ENCODE measurements at regions not wholly inside any gene's neighbourhood (a gene's known extent, or its start where the extent isn't known, plus 50 kb on each side); places are given as distances from the start of the nearest gene placed in this dataset.

DNA sequence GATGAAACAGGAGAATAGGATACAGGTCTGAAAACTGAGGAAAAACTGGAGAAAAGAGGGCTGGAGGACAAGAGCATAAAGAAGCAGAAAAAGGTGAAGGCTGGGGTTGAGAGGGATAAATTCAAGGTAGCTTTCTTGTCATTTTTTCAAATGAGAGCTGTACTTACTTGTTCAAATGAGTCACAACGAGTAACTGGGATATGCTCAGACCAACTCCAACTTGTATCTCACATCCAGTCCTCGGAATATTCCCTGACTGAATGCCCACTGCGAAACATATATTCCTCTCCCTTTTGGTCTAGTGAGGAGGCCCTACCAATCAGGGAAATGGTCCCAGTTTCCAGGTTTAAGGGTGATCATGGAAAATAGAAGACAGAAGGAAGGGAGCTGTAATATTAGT is 343.4 kb downstream of the HHIPL2 start:
- ChIA-PET CTCF (ENCODE audit: partially characterized antibody) (interaction anchor here (1.1 kb wide), 1 partner anchor 14 kb away, joined by 3 read pairs; no protein-coding TSS in a partner anchor), POLR2A (ENCODE audit: partially characterized antibody) (no interaction called here)
- Histone ChIP-seq H3K4me1 (replicated peaks in 1 of 4; ENCODE audit: control insufficient read depth in 3 of 4, insufficient read depth in 4 of 4, low read length in 3 of 4) (no peaks in the 10 kb centered on the region), H3K56ac (replicated peaks; ENCODE audit: insufficient read length, low read depth, low read length) (no peak overlapping the region), H2BK120ac (replicated peaks; ENCODE audit: low read depth, low read length) (no peak overlapping the region), H3K18ac (ENCODE audit: extremely low read depth, low read length) (no peak overlapping the region), H4K8ac (ENCODE audit: extremely low read depth, insufficient read depth, low read length) (no peak overlapping the region), H2BK15ac (ENCODE audit: low read length) (no peak overlapping the region), H2BK5ac (ENCODE audit: low read depth, low read length) (no peak overlapping the region), H2AFZ (ENCODE audit: low read length) (no peak overlapping the region), H2AK5ac (ENCODE audit: low read depth, low read length) (no peak overlapping the region), H3K4me2 (ENCODE audit: insufficient read depth in 1 of 2, low read depth in 2 of 2, low read length in 2 of 2) (no peak overlapping the region), H3K4me3 (ENCODE audit: extremely low read depth in 1 of 4, insufficient read depth in 2 of 4, low read depth in 3 of 4, low read length in 4 of 4) (no peak overlapping the region), H3K79me2 (ENCODE audit: control insufficient read depth in 1 of 2, insufficient read depth in 2 of 2, low read length in 2 of 2) (no peaks in the 10 kb centered on the region), H3K4ac (replicated peaks; ENCODE audit: insufficient read length, low read depth, low read length) (no peak overlapping the region), H2BK12ac (ENCODE audit: low read depth, low read length) (no peak overlapping the region), H3K23ac (ENCODE audit: insufficient read length) (no peak overlapping the region), H3K79me1 (ENCODE audit: low read depth, low read length) (no peaks in the 10 kb centered on the region), H2BK20ac (ENCODE audit: low read length) (no peak overlapping the region), H4K91ac (replicated peaks; ENCODE audit: insufficient read length, low read length) (no peak overlapping the region), H3K27me3 (replicated peaks in 1 of 4; ENCODE audit: control insufficient read depth in 3 of 4, extremely low read depth in 1 of 4, insufficient read depth in 3 of 4, low read length in 3 of 4) (no peaks in the 10 kb centered on the region), H3K36me3 (ENCODE audit: control insufficient read depth in 2 of 4, insufficient read depth in 4 of 4, low read length in 3 of 4) (no peaks in the 10 kb centered on the region), H3K9ac (replicated peaks in 1 of 4; ENCODE audit: extremely low read depth in 1 of 4, low read depth in 3 of 4, low read length in 3 of 4) (no peak overlapping the region), H3K9me3 (ENCODE audit: insufficient read depth in 2 of 2, low read depth in 1 of 2, low read length in 1 of 2) (no peaks in the 10 kb centered on the region), H4K20me1 (replicated peaks in 1 of 2; ENCODE audit: control insufficient read depth in 1 of 2, insufficient read depth in 2 of 2, low read length in 2 of 2) (no peaks in the 10 kb centered on the region), H3K27ac (ENCODE audit: low read depth, low read length) (no peak overlapping the region), H3K14ac (ENCODE audit: insufficient read length) (no peak overlapping the region), H3K23me2 (ENCODE audit: low read depth, low read length) (no peaks in the 10 kb centered on the region), H4K5ac (ENCODE audit: insufficient read length, low read depth, low read length) (no peak overlapping the region)
- DNase-seq (ENCODE audit: low read depth in 1 of 2, low spot score in 2 of 2) (no peak), FAIRE-seq (no peak)
- WGBS, 2 experiments (ENCODE audit: extremely low coverage in 1 of 2, insufficient coverage in 1 of 2, insufficient read length in 1 of 2, insufficient replicate concordance in 2 of 2, low coverage in 1 of 2, low lambda C conversion rate in 2 of 2, missing lambda C conversion rate in 1 of 2) = 100% methylated on average over 3 of the region's 3 CpGs; no CpG with 5 or more reads in 1 of the 2 experiments
- TF ChIP-seq RBBP5 (IDR thresholded peaks at IDR 0.05; ENCODE audit: borderline replicate concordance, low read depth, low read length) (no peak), EZH2 (IDR thresholded peaks at IDR 0.05; ENCODE audit: low read depth, low read length, severe bottlenecking) (no peak), YY1 (IDR thresholded peaks at IDR 0.05; ENCODE audit: low read depth, low read length) (no peak), FOSL1 (IDR thresholded peaks at IDR 0.05; ENCODE audit: insufficient read depth, low read depth, low read length) (no peak), SP2 (IDR thresholded peaks at IDR 0.05; ENCODE audit: low read length) (no peak), CEBPB (IDR thresholded peaks at IDR 0.05; ENCODE audit: low read depth, low read length) (no peak), CREB1 (IDR thresholded peaks at IDR 0.05) (no peak), ASH2L (IDR thresholded peaks at IDR 0.05; ENCODE audit: low read length) (no peak)

All from H1 (cell line).